Omental fat pad (tissue), 3 donors: ENCODE measurements at regions not wholly inside any gene's neighbourhood (a gene's known extent, or its start where the extent isn't known, plus 50 kb on each side); places are given as distances from the start of the nearest gene placed in this dataset.

Experiments used
- ATAC-seq: fragments of 150-250 bp; one replicate; pipeline ENCODE4 v1.9.1; 2016; ENCODE audit warnings: mild to moderate bottlenecking, moderate library complexity; ENCODE audit not compliant: low FRiP score
- DNase-seq: peaks from one replicate; pipeline ENCODE4 v3.0.0-alpha.2; 2019; ENCODE audit warnings: low spot score
- CTCF ChIP-seq, 3 donors: fragments of 450-650 bp; IDR thresholded peaks; one replicate each; pipeline ENCODE4 v1.5.1; 2016 to 2017; ENCODE audit warnings: antibody characterized with exemption in 3 of 3, mild to moderate bottlenecking in 3 of 3, moderate library complexity in 2 of 3

GRCh38 chr22:22712092-22712658 is 67.8 kb downstream of the GGTLC2 start:
- ATAC-seq, result no peak
- no peak for TF ChIP-seq CTCF (IDR thresholded peaks at IDR 0.05)
- no peak for DNase-seq

- no peak for ATAC-seq
Measured at GRCh38 chr22:22712666-22713365, 68.4 kb downstream of the GGTLC2 start.

GRCh38 chr22:22713416-22713815 is 69.0 kb downstream of the GGTLC2 start:
- DNase-seq (no peak), ATAC-seq (no peak)
- TF ChIP-seq CTCF (IDR thresholded peaks at IDR 0.05), result no peak

More at GRCh38 chr22:22712666-22713365, 68.4 kb downstream of the GGTLC2 start:
- no peak for DNase-seq
- TF ChIP-seq CTCF (IDR thresholded peaks at IDR 0.05), result no peak

- DNase-seq (no peak), ATAC-seq (no peak)
- no peak for TF ChIP-seq CTCF (IDR thresholded peaks at IDR 0.05)
Measured at GRCh38 chr22:22714600-22715335, 70.4 kb downstream of the GGTLC2 start.

GRCh38 chr22:22716136-22716665 is 71.8 kb downstream of the GGTLC2 start:
- TF ChIP-seq CTCF (IDR thresholded peaks at IDR 0.05), result no peak
- DNase-seq, result no peak
- ATAC-seq, result no peak

GRCh38 chr22:22717664-22718063 is 73.2 kb downstream of the GGTLC2 start:
- no peak for TF ChIP-seq CTCF (IDR thresholded peaks at IDR 0.05)
- DNase-seq (no peak), ATAC-seq (no peak)
